Hepatocyte (in vitro differentiated cells): ENCODE measurements at regions not wholly inside any gene's neighbourhood (a gene's known extent, or its start where the extent isn't known, plus 50 kb on each side); places are given as distances from the start of the nearest gene placed in this dataset. TPM values are rescaled to one million over a fixed set of nuclear protein-coding genes. Genes with fewer than 3 reads are reported as not detected.
"Not testable (repeated sequence)": the region's sequence is repeated elsewhere in the genome, so short reads cannot be mapped to it uniquely, and the experiment has no call there.

ENCODE experiments used
- DNase-seq: peaks from one replicate; pipeline ENCODE4 v3.0.0-alpha.2; 2016; ENCODE audit warnings: low spot score
- H2AFZ ChIP-seq: fragments of 200-600 bp; sonication (generic); 2 replicates; pipeline ENCODE4 v1.6.0; 2016; ENCODE audit warnings: antibody characterized with exemption, mild to moderate bottlenecking
- H3K27ac ChIP-seq: fragments of 200-600 bp; sonication (generic); 2 replicates; pipeline ENCODE4 v1.5.1; 2016; ENCODE audit warnings: mild to moderate bottlenecking
- H3K27me3 ChIP-seq: fragments of 200-600 bp; sonication (generic); 2 replicates; pipeline ENCODE4 v1.6.1; 2016
- H3K36me3 ChIP-seq: fragments of 200-600 bp; sonication (generic); replicated peaks from 2 replicates; pipeline ENCODE4 v1.5.1; 2016; ENCODE audit warnings: low read depth; ENCODE audit not compliant: insufficient read depth
- H3K4me1 ChIP-seq: fragments of 200-600 bp; sonication (generic); 2 replicates; pipeline ENCODE4 v1.5.1; 2016; ENCODE audit warnings: mild to moderate bottlenecking, moderate library complexity; ENCODE audit not compliant: insufficient read depth
- H3K4me2 ChIP-seq: fragments of 200-600 bp; sonication (generic); 2 replicates; pipeline ENCODE4 v1.6.0; 2016
- H3K4me3 ChIP-seq: fragments of 200-600 bp; sonication (generic); 2 replicates; pipeline ENCODE4 v1.5.1; 2016; ENCODE audit warnings: mild to moderate bottlenecking
- H3K79me2 ChIP-seq: fragments of 200-600 bp; sonication (generic); 2 replicates; pipeline ENCODE4 v1.6.0; 2017; ENCODE audit warnings: mild to moderate bottlenecking
- H3K9me2 ChIP-seq: fragments of 200-600 bp; sonication (generic); replicated peaks from 2 replicates; pipeline ENCODE4 v1.6.0; 2017; ENCODE audit warnings: mild to moderate bottlenecking; ENCODE audit not compliant: insufficient read depth
- H3K9me3 ChIP-seq: fragments of 200-600 bp; sonication (generic); 2 replicates; pipeline ENCODE4 v1.5.1; 2016; ENCODE audit warnings: low read depth, mild to moderate bottlenecking
- H4K20me1 ChIP-seq: fragments of 200-600 bp; sonication (generic); 2 replicates; pipeline ENCODE4 v1.6.0; 2016; ENCODE audit warnings: mild to moderate bottlenecking; ENCODE audit not compliant: insufficient read depth, poor library complexity, severe bottlenecking
- EZH2 ChIP-seq: fragments of 200-600 bp; sonication (generic); IDR thresholded peaks from 2 replicates; pipeline ENCODE4 v1.6.1; 2016; ENCODE audit warnings: antibody characterized with exemption, mild to moderate bottlenecking, borderline replicate concordance
- EZH2phosphoT487 ChIP-seq: fragments of 200-600 bp; sonication (generic); IDR thresholded peaks from one replicate; pipeline ENCODE4 v1.6.1; 2018; ENCODE audit warnings: antibody characterized with exemption, mild to moderate bottlenecking, low read depth, moderate library complexity; ENCODE audit not compliant: unreplicated experiment, severe bottlenecking
- WGBS: methylation state at CpG from one replicate; pipeline ENCODE4 v1.1.6; 2016; ENCODE audit warnings: low lambda C conversion rate; ENCODE audit errors: missing lambda C conversion rate; 5-methylcytosine and 5-hydroxymethylcytosine counted together
- small RNA-seq: library from RNA; depleted of rRNA; stranded (forward); fragments of <200 nt; gene quantifications from one replicate; pipeline ENCODE3, GENCODE V24; 2014
- TF ChIP-seq, protein P1 (sequence below): fragments of 200-600 bp; sonication (generic); IDR thresholded peaks from 2 replicates; pipeline ENCODE4 v1.5.1; 2016; ENCODE audit warnings: antibody characterized with exemption, mild to moderate bottlenecking; ENCODE audit not compliant: poor library complexity

GRCh38 chr5:75823811-75824210 lies 106.6 kb upstream of the POC5 start:
- DNase-seq, result no peak
- WGBS, result 92% methylated on average over 1 of the region's 1 CpG
- H3K27ac ChIP-seq, result no peak overlapping the region
- H3K79me2 ChIP-seq, result no peaks in the 10 kb centered on the region
- no peak overlapping the region for H3K4me2 ChIP-seq
- no peaks in the 10 kb centered on the region for H4K20me1 ChIP-seq
- H3K4me3 ChIP-seq, result no peak overlapping the region
- no peaks in the 10 kb centered on the region for H3K36me3 ChIP-seq
- TF ChIP-seq EZH2phosphoT487 (no peak), EZH2 (no peak)
- TF ChIP-seq, protein P1, sequence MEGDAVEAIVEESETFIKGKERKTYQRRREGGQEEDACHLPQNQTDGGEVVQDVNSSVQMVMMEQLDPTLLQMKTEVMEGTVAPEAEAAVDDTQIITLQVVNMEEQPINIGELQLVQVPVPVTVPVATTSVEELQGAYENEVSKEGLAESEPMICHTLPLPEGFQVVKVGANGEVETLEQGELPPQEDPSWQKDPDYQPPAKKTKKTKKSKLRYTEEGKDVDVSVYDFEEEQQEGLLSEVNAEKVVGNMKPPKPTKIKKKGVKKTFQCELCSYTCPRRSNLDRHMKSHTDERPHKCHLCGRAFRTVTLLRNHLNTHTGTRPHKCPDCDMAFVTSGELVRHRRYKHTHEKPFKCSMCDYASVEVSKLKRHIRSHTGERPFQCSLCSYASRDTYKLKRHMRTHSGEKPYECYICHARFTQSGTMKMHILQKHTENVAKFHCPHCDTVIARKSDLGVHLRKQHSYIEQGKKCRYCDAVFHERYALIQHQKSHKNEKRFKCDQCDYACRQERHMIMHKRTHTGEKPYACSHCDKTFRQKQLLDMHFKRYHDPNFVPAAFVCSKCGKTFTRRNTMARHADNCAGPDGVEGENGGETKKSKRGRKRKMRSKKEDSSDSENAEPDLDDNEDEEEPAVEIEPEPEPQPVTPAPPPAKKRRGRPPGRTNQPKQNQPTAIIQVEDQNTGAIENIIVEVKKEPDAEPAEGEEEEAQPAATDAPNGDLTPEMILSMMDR, result no peak
- no peak overlapping the region for H2AFZ ChIP-seq
- no peaks in the 10 kb centered on the region for H3K4me1 ChIP-seq
- no peaks in the 10 kb centered on the region for H3K9me2 ChIP-seq
- H3K9me3 ChIP-seq, result no peaks in the 10 kb centered on the region
- H3K27me3 ChIP-seq, result no peaks in the 10 kb centered on the region

- H3K9me3 ChIP-seq, result no peaks in the 10 kb centered on the region
- H3K4me1 ChIP-seq, result no peaks in the 10 kb centered on the region
- no peak overlapping the region for H3K4me3 ChIP-seq
- no peaks in the 10 kb centered on the region for H3K79me2 ChIP-seq
- DNase-seq, result no peak
- H2AFZ ChIP-seq, result no peak overlapping the region
- H3K36me3 ChIP-seq, result no peaks in the 10 kb centered on the region
- TF ChIP-seq EZH2 (no peak), EZH2phosphoT487 (no peak)
- no peaks in the 10 kb centered on the region for H3K9me2 ChIP-seq
- 97% methylated on average over 2 of the region's 2 CpGs for WGBS
- no peak overlapping the region for H3K27ac ChIP-seq
- no peaks in the 10 kb centered on the region for H3K27me3 ChIP-seq
- H4K20me1 ChIP-seq, result no peaks in the 10 kb centered on the region
- H3K4me2 ChIP-seq, result no peak overlapping the region
Observed at GRCh38 chr5:75818661-75819060, 101.4 kb upstream of the POC5 start.

DNA sequence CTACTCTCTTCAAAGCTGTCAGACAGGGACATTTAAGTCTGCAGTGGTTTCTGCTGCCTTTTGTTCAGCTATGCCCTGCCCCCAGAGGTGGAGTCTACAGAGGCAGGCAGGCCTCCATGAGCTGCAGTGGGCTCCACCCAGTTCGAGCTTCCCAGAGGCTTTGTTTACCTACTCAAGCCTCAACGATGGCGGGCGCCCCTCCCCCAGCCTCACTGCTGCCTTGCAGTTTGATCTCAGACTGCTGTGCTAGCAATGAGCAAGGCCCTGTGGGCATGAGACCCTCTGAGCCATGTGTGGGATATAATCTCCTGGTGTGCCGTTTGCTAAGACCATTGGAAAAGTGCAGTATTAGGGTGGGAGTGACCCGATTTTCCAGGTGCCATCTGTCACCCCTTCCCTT lies 82.5 kb upstream of the POC5 start:
- not testable (repeated sequence) for H3K4me2 ChIP-seq, H2AFZ ChIP-seq, H3K4me3 ChIP-seq, H3K9me3 ChIP-seq, H3K36me3 ChIP-seq, H3K9me2 ChIP-seq, H3K4me1 ChIP-seq, H4K20me1 ChIP-seq, DNase-seq, H3K27me3 ChIP-seq, H3K79me2 ChIP-seq, H3K27ac ChIP-seq
- WGBS, result 85% methylated on average over 6 of the region's 6 CpGs

GRCh38 chr5:75769338-75769737 lies 52.1 kb upstream of the POC5 start:
- H2AFZ ChIP-seq, H4K20me1 ChIP-seq, H3K4me2 ChIP-seq, H3K27ac ChIP-seq, H3K36me3 ChIP-seq, H3K27me3 ChIP-seq, H3K4me1 ChIP-seq, H3K9me2 ChIP-seq, H3K79me2 ChIP-seq, DNase-seq, H3K4me3 ChIP-seq, H3K9me3 ChIP-seq: not testable (repeated sequence)
- WGBS, result 77% methylated on average over 3 of the region's 3 CpGs

Small RNA genes in the stretch of these regions (small RNA-seq; reads per million reads assigned to genes)
- gene AC108120.2, result not detected
